Lower leg skin (tissue), 4 donors: ENCODE measurements at regions not wholly inside any gene's neighbourhood (a gene's known extent, or its start where the extent isn't known, plus 50 kb on each side); places are given as distances from the start of the nearest gene placed in this dataset.
"Not testable (repeated sequence)": the region's sequence is repeated elsewhere in the genome, so short reads cannot be mapped to it uniquely, and the experiment has no call there.

Source experiments
- DNase-seq, 2 donors: peaks; one replicate each; pipeline ENCODE4 v3.0.0-alpha.2; 2019; ENCODE audit warnings: low spot score in 2 of 2
- H3K4me3 ChIP-seq: fragments of 200-600 bp; sonication (generic); 2 replicates; pipeline ENCODE4 v1.5.1; 2017; ENCODE audit warnings: mild to moderate bottlenecking, low read depth; ENCODE audit not compliant: poor library complexity, severe bottlenecking
- POLR2A ChIP-seq, 2 donors: fragments of 450-650 bp; IDR thresholded peaks; one replicate each; pipeline ENCODE4 v1.6.1; 2016 to 2017; ENCODE audit warnings: antibody characterized with exemption in 2 of 2, mild to moderate bottlenecking in 1 of 2, moderate library complexity in 1 of 2
- WGBS, 2 donors: methylation state at CpG; one replicate each; pipeline ENCODE4 v1.1.5; 2018; 5-methylcytosine and 5-hydroxymethylcytosine counted together
- intact Hi-C: fragments of 100-400 bp; cut with DNase I; formaldehyde crosslinking; loops from one replicate; pipeline ENCODE4 v1.15.0; 2023; ENCODE audit warnings: low total_unique reads
- TF ChIP-seq, protein P1 (sequence below), 3 donors: fragments of 450-650 bp; IDR thresholded peaks; one replicate each; pipeline ENCODE4 v1.5.1; 2016; ENCODE audit warnings: antibody characterized with exemption in 3 of 3, mild to moderate bottlenecking in 3 of 3, moderate library complexity in 2 of 3

DNA sequence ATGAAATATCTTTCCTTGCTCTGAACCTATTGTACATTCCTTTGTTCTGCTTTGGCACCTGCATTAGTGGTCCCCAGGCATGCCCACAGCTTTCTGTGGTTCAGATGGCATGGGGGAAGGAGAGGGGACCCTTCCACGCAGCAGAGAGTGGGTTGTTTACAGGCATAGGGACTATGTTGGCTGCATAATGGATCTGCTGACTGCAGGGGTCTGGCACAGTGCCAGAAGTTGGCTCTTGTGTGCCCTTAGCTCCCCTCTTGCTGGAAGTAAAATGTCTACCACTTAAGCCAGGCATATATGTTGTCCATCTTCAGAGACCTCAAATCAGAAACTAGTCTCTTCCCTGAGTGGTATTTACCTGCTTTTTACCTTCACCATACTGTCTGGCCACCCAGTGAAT lies 651.9 kb upstream of the PCDH7 start:
- peak in 1 of 2 donors; percentile 82 for DNase-seq
- H3K4me3 ChIP-seq: no peak overlapping the region
- WGBS, 2 donors: 36 to 53% methylated on average over 1 of the region's 1 CpG
- TF ChIP-seq POLR2A (IDR thresholded peaks at IDR 0.05): no peak
- TF ChIP-seq, protein P1, sequence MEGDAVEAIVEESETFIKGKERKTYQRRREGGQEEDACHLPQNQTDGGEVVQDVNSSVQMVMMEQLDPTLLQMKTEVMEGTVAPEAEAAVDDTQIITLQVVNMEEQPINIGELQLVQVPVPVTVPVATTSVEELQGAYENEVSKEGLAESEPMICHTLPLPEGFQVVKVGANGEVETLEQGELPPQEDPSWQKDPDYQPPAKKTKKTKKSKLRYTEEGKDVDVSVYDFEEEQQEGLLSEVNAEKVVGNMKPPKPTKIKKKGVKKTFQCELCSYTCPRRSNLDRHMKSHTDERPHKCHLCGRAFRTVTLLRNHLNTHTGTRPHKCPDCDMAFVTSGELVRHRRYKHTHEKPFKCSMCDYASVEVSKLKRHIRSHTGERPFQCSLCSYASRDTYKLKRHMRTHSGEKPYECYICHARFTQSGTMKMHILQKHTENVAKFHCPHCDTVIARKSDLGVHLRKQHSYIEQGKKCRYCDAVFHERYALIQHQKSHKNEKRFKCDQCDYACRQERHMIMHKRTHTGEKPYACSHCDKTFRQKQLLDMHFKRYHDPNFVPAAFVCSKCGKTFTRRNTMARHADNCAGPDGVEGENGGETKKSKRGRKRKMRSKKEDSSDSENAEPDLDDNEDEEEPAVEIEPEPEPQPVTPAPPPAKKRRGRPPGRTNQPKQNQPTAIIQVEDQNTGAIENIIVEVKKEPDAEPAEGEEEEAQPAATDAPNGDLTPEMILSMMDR (IDR thresholded peaks at IDR 0.05): no peak
- intact Hi-C loops: no loop called here

DNA sequence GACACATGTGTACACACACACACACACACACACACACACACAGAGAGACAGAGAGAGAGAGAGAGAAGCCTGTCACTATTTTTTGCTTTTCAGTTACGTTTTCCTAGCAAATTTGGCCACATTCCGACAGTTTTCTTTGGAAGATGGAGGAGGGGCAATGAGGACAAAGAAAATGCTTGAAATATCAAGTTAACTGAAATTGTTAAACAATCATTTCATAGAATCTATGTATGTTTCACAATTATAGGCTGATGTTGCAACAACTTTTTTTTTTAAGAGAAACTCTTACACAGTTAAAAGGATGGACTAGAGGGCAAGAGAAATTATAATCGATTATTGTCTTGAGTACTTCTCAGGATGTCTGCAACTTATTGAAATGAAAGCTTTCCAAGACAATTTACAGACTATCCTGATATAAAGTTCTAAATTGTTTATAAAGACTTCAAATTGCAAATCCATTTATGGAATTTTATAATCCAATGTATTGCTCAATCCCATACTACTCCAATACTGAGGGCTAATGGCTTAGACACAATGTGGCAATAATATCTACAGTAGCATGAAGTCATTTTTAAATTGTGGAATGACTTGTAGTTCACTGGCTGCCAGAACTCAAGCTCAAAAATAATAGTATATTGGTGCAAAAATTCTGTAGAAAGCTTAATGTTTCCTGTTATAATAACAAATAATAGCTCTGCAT lies 647.0 kb upstream of the PCDH7 start:
- no peak for DNase-seq
- no peak overlapping the region for H3K4me3 ChIP-seq
- no peak for TF ChIP-seq POLR2A (IDR thresholded peaks at IDR 0.05)
- TF ChIP-seq, protein P1 (IDR thresholded peaks at IDR 0.05): no peak
- 59 to 70% methylated on average over 3 of the region's 3 CpGs for WGBS, 2 donors
- intact Hi-C loops: no loop called here

DNA sequence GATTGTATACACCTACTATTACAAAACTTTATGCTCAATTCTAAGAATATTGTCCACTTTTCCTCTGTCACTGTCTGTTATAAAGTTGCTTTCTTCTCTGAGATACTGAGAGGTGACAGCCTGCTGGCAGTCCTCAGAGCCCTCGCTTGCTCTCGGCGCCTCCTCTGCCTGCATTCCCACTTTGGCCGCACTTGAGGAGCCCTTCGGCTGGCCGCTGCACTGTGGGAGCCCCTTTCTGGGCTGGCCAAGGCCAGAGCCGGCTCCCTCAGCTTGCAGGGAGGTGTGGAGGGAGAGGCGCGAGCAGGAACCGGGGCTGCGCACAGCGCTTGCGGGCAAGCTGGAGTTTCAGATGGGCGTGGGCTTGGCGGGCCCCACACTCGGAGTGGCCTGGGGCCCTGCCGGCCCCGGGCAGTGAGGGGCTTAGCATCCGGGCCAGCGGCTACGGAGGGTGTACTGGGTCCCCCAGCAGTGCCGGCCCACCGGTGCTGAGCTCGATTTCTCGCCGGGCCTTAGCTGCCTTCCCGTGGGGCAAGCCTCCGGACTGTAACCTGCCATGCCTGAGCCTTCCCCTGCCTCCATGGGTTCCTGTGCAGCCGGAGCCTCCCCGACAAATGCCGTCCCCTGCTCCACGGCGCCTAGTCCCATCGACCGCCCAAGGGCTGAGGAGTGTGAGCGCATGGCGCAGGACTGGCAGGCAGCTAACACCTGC lies 627.6 kb upstream of the PCDH7 start:
- intact Hi-C loops, H3K4me3 ChIP-seq, DNase-seq: not testable (repeated sequence)
- 88 to 98% methylated on average over 21 to 33 of the region's 37 CpGs for WGBS, 2 donors

DNA sequence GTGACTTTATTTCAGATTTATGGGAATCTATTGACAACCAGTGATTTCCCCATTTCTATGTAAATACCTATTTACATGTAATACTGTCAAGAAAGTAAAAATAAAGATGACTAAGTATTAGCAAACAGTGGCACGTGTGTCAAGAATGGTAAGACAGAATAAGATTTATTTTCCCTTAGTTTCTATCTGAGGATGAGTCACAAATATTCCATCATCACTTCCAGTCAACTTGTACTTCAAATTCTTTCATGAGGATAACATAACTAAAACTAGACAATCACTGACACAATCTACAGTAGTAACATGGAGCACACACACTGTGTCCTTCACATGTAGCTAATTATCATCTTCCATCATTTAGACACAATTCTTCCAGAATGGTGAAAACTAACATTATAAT lies 625.3 kb upstream of the PCDH7 start:
- no peak overlapping the region for H3K4me3 ChIP-seq
- 32 to 46% methylated on average over 1 of the region's 1 CpG for WGBS, 2 donors
- DNase-seq: no peak
- intact Hi-C loops: no loop called here
- TF ChIP-seq, protein P1 (IDR thresholded peaks at IDR 0.05): no peak
- TF ChIP-seq POLR2A (IDR thresholded peaks at IDR 0.05): no peak

DNA sequence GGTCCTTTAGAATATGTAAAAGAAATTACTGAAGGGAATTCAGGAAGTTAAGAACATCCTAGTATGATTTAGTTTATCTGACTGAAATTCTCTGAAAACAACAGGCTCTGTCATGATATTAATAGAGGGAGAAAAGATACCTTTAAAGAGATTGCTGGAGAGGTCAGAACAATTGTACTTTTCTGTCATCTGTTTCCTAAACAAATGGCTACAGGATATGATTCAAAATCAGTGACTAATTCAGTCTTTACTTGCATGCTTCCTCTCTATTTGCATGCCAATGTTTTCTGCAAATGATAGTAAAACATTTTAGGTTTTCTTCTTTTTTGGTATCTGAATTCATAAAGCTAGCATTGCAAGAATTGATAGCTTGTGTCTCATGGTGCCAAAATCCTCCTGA lies 616.7 kb upstream of the PCDH7 start:
- no peak overlapping the region for H3K4me3 ChIP-seq
- no peak for DNase-seq
- TF ChIP-seq POLR2A (IDR thresholded peaks at IDR 0.05): no peak
- TF ChIP-seq, protein P1 (IDR thresholded peaks at IDR 0.05): no peak
- intact Hi-C loops: no loop called here

DNA sequence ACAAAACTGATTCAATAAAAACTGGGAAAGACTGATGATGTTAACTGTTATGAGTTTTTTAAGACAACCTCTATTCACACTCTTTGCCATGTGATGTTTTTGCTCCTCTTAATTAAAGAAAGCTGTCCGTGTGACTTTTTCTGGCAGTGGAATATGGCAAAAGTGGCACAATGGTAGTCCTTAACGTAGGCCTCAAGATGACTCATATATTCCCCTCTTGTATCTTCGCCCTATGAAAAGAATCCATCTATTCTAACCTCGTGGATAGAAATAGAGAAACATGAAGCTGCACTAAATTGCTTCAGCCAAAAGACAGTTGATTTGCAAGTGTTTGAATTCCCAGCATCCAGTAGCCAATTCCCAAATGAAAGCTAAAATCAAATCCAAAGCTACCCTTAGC lies 603.8 kb upstream of the PCDH7 start:
- no peak for TF ChIP-seq POLR2A (IDR thresholded peaks at IDR 0.05)
- TF ChIP-seq, protein P1 (IDR thresholded peaks at IDR 0.05): no peak
- DNase-seq: peak in 1 of 2 donors; percentile 24
- 45 to 58% methylated on average over 4 of the region's 4 CpGs for WGBS, 2 donors
- intact Hi-C loops: no loop called here
- H3K4me3 ChIP-seq: no peak overlapping the region
